Stimulated activated CD4-positive, alpha-beta T cell treated with anti-CD3 and anti-CD28 coated beads, TNF-alpha, amount 100 ng/mL, for 4 hours (primary cell): ENCODE measurements at regions not wholly inside any gene's neighbourhood (a gene's known extent, or its start where the extent isn't known, plus 50 kb on each side); places are given as distances from the start of the nearest gene placed in this dataset.

Source experiments
- DNase-seq, 3 experiments: peaks; one replicate each; pipeline ENCODE4 v3.0.0-alpha.2; 2020; ENCODE audit warnings: low read depth in 3 of 3

DNA sequence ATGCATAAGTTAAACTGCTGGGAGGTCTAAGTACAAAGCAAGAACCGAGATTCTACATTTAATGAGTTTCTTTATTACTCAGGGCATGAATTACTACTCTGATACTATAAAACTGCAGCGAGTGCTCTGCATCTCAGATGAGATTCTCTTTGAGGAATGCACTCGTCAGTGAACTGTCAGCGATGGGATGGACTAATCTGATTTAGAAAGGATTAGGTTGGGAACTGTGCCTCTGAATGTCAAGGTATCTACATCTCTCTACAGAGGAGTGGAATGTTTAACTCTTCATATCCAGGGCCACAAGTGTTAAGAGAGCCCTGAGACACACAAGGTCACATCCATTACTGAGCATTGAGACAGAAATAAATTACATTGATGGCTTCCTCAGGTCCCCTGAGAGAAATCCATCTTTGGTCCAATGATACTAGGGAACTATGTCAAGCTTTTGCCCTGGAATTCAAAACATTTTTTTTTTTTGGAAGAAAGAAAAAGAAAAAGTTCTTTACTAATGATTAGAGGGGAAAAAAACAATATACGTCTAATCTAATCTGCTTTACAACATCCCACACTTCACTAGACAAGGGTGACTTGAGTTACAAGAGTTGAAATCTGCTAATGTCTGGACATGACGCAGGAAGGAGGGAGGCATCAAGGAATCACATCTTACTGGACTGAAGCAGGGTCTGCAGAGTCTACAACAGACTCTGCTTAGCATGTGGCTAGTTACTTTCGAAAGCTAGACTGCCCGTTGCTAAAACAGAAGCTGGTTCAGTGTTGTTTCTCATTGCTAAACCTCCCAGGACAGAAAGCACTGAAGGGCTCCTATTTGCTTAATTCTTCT is 270.0 kb upstream of the TLE4 start:
- DNase-seq: no peak

DNA sequence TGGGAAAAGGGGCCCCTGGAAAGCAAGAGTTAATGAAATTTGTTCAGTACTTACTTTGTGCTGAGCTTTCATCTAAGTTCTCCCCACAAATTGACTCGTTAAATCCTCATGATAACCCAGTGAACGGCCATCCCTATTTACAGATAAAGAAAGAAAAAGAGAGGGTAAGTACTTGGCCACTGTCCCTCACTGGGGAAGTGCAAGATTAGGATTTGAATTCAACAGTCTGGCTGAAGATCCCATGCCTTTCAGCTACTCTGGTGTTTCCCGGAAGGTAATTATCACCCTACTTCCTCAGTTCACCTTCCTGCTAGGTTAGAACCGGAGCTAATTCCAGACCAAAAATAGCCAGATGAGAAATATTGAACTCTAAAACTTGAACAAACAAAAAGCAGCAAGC is 269.2 kb upstream of the TLE4 start:
- no peak for DNase-seq

DNA sequence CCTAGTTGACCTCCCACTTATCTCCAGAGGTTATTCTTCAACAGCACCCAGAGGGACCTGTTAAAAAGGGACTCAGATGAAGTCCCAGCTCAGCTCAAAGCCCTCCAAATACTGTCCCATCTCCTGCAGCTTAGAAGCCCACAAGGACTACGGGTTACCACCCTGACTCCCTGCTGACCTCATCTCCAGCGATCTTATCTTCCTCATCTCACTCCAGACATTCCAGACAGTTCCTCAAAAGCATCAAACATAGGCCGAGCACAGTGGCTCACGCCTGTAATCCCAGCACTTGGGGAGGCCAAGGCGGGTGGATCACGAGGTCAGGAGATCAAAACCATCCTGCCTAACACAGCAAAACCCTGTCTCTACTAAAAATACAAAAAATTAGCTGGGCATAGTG is 263.8 kb upstream of the TLE4 start:
- no peak for DNase-seq

DNA sequence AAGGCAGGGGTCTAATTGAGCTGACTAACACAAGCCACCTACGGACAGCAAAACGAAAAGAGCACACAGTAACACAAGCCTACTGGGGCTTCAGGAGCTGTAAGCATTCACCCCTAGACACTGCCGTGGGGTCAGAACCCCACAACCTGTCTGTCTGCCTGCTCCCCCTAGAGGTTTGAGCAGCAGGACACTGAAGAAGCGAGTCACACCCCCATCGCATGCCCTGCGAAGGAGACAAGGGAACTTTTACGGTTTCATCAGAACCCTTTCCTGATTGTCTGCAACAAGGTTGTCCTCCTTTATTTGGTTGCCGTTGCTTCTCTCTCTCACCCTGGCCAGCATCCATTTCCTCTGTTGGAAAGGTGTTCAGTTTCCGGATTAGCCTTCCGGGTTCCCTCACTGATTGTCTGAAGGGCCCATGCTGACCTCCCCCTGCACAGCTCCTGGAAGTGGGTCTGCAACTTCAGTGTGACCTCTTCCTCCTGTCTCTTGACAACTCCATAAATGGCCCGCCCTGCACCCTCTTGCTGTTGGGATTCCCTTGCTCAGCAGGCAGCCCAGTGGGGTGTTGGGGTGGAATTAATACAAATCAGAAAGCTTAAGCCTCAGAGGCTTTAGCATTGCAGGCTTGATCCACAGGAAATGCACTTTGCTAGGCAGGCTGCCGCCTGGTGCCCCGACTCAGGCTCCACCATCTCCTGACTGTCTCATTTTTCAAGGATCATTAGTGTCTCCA is 258.9 kb upstream of the TLE4 start:
- no peak for DNase-seq

DNA sequence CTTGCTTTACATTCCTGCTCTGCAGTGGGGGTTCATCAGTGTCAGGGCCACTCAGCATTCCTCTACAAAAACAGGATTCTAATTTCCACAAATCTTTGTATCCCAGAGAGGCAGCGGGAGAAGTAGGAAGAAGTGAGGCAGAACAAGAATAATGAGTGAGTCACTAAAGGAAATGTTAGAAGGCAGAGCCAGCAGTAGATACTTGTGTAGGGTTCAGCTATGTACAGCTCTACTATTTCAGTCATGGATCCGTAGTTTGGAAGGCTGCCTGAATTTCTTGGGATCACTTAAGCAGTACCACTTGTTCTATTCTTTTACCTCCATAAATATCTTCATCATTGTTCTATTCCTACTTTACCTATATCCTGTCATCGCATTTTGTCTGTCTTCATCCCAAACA is 246.3 kb upstream of the TLE4 start:
- no peak for DNase-seq

DNA sequence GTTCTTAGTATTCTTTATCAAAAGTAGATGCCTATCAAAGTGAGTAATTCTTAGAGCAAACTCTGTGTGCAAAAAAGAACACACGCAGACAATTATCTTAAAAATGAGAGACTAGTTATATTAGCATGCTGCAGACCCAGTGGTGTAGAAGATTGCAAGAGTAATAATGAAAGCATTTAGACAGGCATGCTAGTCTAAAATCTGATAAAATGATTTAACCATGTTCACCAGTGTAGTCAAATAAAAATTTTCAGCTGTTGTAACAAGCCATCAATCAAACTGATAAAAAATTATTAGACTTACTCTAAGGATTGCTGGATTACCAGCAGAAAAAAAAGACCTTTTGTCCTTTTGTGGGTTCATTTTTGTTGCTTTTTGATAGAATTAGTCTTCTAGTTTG is 241.9 kb upstream of the TLE4 start:
- no peak for DNase-seq

DNA sequence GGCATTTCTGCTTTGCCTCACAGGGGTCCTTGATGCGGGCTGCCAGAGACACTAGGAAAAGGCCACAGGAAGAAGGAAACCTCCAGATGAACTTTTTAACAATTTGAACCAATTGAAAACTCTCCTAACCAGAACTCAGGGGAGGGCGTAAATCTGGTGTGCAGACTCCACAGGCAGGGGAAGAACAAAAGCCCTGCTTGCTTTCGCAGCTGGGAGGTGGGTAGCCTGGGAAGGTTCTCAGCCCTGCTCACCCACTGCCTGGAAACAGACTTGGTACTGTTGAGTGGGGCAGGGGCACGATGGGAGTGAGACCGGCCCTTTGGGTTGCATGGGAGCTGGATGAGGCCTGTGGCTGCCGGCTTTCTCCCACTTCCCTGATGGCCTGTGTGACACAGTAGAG is 237.8 kb upstream of the TLE4 start:
- DNase-seq: no peak

DNA sequence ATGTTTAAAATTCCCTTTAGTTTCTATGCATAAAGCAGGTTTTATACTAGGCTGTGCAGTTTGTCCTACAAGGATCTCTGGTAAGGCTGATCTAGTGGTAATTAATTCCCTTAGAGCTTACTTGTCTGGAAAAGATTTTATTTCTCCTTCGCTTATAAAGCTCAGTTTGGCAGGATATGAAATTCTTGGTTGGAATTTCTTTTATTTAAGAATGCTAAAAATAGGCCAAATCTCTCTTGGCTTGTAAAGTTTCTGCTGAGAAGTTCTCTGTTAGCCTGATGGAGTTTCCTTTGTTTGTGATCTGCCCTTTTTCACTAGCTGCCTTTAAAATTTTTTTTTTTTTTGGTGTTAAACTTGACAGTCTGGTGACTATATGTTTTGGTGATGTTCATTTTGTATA is 237.1 kb upstream of the TLE4 start:
- DNase-seq: no peak

DNA sequence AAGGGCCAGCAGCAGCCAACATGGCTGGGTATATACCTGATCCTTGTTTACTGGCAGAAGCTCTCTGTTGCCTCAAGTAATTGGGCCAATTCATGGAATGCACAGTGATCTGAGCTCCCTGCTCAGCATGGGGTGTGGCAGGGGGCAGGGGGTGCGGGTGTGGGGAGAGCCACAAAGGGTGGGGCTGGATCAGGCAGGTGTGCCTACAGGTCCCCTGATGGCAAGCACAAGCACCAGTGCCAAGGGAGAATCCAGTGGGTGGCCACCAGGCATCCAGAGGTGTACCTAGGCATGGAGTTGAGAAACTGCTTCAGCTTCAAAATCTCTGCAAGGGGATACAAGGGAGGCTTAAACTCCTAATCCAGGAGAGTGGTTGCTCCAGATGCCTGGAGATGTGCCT is 235.8 kb upstream of the TLE4 start:
- no peak for DNase-seq

DNA sequence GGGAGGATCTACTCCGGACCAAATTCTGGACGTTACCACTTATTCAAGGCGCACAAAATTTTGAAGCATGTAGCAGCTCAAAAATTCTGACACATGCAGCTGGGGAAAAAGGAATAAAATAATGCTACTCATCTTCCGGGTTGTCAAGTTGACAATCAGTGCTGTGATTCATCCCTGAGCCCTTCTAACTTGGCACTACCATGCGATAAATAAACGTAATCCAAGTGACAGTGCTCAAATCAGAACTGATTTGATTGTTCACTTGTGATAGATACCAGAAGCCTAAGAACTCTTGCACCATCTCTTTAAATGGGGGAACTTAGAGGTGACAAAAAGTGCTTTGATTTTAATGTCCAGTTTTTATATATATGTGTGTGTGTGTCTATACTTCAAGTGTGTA is 230.2 kb upstream of the TLE4 start:
- no peak for DNase-seq

DNA sequence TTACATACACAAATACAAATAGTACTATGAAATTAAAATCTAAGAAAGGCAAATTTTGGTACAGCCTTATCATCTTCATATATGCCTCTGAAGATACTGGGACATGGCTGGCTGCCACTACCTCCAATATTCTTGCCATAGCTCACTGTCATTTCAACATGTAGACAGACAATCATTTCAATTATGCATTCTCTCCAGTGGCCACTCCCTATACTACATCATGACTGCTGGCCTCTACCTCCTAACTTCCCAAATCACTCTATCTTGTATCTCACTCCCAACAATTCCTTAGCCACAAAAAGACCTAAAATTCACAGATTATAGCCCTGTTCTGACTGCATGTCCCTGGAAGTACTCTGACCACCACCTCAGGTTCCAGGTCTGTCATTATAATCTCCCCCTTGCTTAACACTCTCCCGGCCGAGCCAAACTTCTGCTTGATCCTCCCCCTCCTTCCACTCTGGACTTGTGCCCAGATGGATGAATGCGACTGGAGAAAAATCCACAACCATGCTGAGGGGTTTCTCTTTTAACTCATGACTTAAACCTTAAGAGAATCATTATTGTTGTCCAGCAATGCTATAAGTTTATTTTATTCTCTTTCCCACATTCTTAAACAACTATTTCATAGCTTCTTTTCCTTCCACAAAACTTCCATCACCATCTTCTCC is 225.3 kb upstream of the TLE4 start:
- DNase-seq: no peak

DNA sequence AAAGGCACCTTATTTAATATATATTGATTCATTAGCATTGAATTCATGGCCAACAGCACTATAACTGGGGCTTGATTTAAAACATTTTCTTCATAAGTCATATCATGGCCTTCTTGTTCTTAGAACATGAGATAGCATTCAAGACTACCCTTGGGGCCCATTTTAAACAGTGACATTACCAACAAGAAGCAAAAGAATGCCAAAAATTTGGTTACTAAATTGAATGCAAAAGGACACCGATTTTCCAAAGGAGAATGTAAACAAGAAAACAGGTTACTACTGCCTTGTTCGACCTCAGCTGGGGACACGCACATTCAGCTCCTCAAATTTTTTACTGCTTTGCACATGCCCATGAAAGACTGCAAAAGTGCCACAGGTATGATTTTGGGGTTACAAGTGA is 219.4 kb upstream of the TLE4 start:
- DNase-seq: no peak

DNA sequence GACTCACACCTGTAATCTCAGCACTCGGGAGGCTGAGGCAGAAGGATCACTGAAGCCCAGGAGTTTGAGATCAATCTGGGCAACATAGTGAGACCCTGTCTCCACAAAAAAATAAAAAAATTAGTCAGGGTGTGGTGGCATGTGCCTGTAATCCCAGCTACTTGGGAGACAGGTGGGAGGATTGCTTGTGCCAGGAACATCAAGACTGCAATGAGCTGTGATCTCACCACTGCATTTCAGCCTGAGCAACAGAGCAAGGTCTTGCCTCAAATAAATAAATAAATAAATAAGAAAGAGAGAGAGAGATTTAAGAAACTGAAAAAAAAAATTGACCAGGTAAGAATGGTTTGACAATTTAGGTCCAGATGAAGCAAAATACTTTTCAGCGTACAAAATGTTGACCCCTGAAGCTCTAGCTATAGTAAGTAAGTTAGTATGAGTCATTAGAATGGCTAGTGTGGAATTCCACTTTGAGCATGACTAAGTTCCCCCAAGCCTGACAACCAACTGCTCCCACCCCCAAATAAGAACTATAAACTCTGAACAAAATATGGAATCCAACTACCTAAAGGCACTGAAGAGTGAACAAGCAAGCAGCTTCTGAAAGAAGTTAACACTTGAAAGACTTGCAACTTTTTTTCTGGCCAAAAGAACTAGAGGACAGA is 217.8 kb upstream of the TLE4 start:
- DNase-seq: no peak

DNA sequence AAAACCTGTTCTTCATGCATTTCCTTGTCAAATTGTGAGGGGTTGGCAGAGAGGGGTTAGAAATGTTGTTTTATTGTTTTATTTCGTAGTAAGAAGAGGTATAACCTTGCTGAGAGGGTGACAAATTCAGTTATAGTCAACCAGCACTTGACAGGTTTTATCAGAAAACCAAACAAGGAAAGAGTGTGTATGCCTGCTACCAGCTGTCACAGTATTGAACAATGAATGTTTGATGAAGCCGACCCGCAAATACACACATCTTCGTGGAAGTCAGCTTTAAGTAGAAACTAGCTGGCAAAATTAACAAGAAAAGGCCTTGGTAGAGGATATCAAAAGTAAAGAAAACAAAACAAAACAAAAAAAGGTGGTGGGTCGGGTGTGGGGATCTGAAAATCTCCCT is 214.6 kb upstream of the TLE4 start:
- no peak for DNase-seq

DNA sequence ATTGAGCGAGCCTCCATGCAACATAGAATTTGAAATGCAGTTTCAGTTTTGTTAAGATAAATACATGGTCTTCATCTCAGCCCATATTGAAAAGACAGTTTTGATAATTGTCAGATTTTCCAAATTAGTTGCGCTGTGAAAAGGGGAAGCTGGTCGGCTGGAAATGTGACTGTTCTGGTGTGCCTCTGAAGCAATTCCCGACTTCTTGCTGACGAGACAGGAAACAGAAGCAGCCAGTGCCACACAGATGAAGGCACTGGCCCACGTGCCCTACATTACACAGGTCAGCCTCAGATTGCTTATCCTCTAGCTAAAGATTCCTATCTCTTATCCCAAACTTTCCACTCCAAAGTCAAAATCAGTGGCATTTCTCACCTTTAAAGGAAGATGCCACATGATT is 214.1 kb upstream of the TLE4 start:
- no peak for DNase-seq

DNA sequence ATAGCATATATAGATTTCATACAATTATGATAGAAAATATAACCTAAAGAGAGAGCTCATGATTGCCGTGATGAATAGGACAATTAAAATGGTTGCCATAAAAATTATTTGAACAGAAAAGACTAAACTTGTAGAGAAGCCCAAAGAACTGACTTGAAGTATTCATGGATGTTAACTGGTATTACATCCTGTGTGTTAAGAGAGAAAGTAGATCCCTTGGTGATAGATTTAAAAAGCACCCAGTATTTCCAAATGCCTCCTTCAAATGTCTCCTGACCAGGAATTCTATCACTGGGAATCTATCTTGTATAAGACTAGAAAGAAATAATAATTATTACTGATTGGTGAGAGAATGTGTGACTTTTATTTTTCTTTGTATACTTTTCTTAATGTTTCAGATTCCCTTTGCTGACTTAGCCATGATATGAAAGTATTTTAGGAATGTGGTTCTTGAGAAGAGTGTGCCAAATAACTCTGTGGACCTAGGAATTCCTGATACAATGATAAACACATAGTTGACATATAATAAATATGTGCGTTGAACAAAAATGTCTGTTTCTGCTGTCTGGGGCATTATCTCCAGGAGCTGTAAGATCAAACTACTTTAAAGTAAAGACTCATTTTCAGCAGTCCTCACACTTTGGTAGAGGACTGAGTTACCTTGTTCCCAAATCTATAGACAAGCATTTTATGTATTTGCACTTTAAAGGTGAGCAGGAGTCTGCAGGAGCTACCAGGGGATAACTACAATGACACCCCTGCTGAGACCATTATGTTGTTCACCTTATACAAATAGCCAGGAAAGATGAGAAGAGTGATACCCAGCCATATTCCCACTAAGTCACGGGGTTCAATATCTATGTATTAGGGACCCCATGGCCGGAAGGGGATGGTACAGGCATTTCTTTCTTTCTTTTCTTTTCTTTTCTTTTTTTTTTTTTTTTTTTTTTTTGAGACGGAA is 211.1 kb upstream of the TLE4 start:
- no peak for DNase-seq

DNA sequence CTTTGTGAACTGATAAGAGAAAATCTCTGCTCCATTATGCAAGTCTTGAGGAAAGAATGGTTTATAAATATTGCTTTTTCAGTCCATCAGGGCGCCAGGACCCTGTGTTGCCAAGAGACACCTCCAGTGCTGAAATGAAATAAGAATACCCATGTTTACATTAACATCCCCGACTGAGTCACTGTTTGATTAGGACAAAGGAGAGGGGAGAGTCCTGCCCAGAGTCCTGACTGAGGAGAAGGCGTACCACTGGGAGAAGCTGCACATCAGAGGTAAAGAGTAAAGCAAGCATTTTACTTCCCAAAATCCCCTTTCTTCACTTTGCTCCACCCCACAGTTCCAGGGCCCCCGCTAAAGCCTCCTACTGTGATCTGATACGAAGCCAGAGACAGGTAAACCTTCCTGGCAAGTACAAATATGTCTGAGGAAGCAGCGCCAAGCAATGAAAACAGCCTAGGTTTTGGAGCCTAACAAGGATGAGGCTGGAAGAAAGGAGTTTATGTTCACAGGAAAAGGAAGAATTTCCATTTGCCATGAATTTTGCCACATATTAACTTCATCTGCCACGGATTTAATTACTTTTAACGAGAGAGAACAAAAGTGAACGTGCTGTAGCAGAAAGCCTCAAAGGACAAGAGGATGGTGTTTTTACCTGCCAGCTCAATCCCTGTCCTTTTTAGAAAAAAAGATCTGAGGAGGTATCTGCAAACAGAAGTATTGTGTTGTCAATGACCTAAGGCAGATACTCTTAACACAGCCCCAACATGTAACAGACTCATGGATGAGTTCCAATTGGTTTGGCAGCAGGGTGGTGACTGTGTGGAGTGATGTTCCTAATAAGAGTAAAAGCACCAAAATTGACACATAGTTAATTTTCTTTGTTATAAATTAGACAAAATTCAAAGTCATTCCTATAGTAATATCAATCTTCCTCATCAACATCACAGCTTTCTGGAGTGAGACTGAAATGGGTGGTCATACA is 209.4 kb upstream of the TLE4 start:
- no peak for DNase-seq

DNA sequence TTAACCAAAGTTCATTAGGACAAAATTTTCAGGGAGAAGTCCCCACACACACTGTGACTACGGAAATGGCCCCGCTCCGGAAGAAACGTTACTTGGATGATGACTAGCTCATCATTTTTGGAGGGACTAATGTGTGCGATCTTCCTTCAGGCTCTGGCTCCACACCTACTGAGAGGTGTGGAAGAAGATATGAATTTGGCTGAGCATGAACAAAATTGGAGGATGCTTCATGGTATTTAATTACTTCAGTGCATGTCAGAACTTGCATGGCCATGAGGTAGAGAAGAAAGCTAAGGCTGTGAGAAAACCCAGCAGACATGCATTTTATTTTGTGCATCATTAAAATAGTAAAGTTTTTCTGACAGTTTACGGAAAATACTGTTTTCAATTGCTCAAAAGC is 202.1 kb upstream of the TLE4 start:
- DNase-seq: no peak

DNA sequence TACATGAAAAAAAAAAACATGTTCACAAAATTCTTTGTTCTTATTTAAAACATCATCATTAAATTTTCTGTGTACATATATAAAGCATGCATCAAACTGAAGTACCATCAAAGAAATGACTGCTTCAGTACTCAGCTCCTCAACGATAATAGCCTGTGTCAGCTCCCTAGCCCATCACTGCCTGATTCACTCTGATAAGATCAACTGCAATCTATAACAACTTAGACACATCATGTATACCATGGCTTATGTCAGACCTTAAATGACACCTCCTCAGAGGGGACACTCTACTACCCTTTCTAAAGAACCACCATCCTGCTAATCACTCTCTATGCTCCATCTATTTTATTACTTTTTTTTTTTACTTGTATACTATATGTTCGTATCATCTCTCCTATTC is 200.5 kb upstream of the TLE4 start:
- no peak for DNase-seq

DNA sequence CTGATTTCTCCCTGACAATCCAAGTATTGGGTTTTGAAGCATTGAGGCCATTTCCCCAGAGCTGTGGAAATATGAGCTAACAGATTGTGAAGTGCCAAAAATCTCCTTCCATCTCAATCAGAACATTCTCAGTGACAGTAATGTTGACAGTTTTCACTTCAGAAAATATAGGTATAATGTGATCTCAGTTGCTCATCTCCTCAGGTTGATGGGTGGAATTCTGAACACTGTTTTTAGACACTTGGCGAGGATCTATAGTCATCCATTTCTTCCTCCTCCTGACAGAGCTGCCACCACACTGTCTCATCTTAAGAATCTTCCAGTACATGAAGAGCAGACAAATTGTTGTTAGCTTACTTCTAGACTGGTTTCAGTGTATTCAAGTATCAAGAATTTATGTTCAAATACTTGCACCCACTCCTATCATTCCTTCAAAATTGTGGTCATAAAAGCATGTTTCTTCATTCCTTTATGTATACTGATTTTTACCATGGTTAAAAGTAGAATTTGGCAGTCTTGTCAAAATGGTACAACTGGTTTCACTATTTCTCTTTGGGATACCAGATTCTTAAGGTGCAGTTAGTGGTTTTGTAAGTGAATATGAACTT is 199.7 kb upstream of the TLE4 start:
- DNase-seq: no peak
